HG02759 (cell line): ENCODE measurements at regions not wholly inside any gene's neighbourhood (a gene's known extent, or its start where the extent isn't known, plus 50 kb on each side); places are given as distances from the start of the nearest gene placed in this dataset.
A peak's percentile ranks its signal among the peaks of the same experiment; 100 is the strongest.

Source experiments
- ATAC-seq: cut with Tn5 transposase; IDR thresholded peaks from one replicate; pipeline ENCODE4 v1.9.1; 2021; ENCODE audit warnings: mild to moderate bottlenecking, moderate library complexity; ENCODE audit not compliant: unreplicated experiment

GRCh38 chr3:187927565-187927964 is 182.3 kb upstream of the BCL6 start:
- ATAC-seq: no peak

GRCh38 chr3:187929112-187929816 is 184.0 kb upstream of the BCL6 start:
- no peak for ATAC-seq

GRCh38 chr3:187930021-187930420 is 184.8 kb upstream of the BCL6 start:
- ATAC-seq: no peak

- ATAC-seq: no peak
Observed at GRCh38 chr3:187931101-187931500, 185.8 kb upstream of the BCL6 start.

- ATAC-seq: no peak
Observed at GRCh38 chr3:187931770-187932278, 186.6 kb upstream of the BCL6 start.

- no peak for ATAC-seq
Observed at GRCh38 chr3:187932530-187932929, 187.3 kb upstream of the BCL6 start.

- ATAC-seq: peak; percentile 97
Observed at GRCh38 chr3:187935623-187936156, 190.4 kb upstream of the BCL6 start.

- no peak for ATAC-seq
Observed at GRCh38 chr3:187936676-187937075, 191.4 kb upstream of the BCL6 start.

- ATAC-seq: no peak
Observed at GRCh38 chr3:187939891-187940290, 194.6 kb upstream of the BCL6 start.

GRCh38 chr3:187941135-187941847 is 196.0 kb upstream of the BCL6 start:
- ATAC-seq: no peak

- ATAC-seq: no peak
Observed at GRCh38 chr3:187941848-187942194, 196.6 kb upstream of the BCL6 start.

- peak; percentile 66 for ATAC-seq
Observed at GRCh38 chr3:187942658-187943241, 197.5 kb upstream of the BCL6 start.

- no peak for ATAC-seq
Observed at GRCh38 chr3:187943677-187944389, 198.6 kb upstream of the BCL6 start.

GRCh38 chr3:187944390-187945179 is 199.3 kb upstream of the BCL6 start:
- ATAC-seq: peak; percentile 52

- no peak for ATAC-seq
Observed at GRCh38 chr3:187945374-187945773, 200.1 kb upstream of the BCL6 start.

- ATAC-seq: no peak
Observed at GRCh38 chr3:187946163-187946691, 201.0 kb upstream of the BCL6 start.

GRCh38 chr3:187946981-187947380 is 201.7 kb upstream of the BCL6 start:
- ATAC-seq: no peak

- ATAC-seq: no peak
Observed at GRCh38 chr3:187947927-187948682, 202.8 kb upstream of the BCL6 start.

GRCh38 chr3:187949093-187949820 is 204.0 kb upstream of the BCL6 start:
- no peak for ATAC-seq
